ENCODE measurements at regions not wholly inside any gene's neighbourhood (a gene's known extent, or its start where the extent isn't known, plus 50 kb on each side); places are given as distances from the start of the nearest gene placed in this dataset.

- TF ChIP-seq CTCF (IDR thresholded peaks at IDR 0.05; ENCODE audit: poor library complexity) (no peak), EZH2 (IDR thresholded peaks at IDR 0.05; ENCODE audit: borderline replicate concordance) (no peak)
Observed at GRCh38 chr21:27739187-27739586, 772.3 kb upstream of the ADAMTS5 start.
